ENCODE measurements at regions not wholly inside any gene's neighbourhood (a gene's known extent, or its start where the extent isn't known, plus 50 kb on each side); places are given as distances from the start of the nearest gene placed in this dataset.

DNA sequence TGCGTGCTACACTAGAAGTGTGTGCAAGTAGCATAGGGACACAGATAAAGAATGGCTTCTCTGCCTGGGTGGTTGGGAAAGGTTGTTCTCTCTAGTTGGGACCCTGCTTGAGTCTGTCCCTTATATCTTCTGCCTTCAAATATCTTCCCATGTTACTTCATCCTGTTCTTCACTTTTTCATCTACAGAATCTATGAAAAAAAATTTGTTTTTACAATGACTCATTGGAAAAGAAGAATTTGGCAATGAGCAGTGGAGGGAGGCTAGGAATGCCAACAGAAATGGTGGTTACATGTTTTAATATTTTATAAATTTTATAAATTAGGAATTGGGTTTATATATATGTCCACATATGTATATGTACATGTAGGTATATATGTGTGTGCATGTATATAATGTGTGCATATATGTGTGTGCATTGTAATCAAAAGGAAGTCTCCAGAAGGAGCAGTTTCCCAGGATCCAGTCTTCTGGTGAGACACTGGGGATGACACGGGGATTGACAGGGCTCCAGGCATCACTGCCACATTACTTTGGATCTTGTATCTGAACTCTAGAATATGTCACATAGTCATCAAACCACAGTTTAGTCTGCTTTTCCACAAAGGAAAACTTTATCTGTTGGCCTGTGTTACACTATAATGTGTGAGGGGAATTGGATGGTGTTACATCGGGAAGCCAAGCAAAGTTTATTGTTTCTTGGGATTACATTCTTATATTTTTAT is 75.3 kb upstream of the RIPOR2 start:
- H3K27ac ChIP-seq: no peak overlapping the region
- no peak for DNase-seq (ENCODE audit: low spot score in 2 of 2)
- no peaks in the 10 kb centered on the region for H3K27me3 ChIP-seq

DNA sequence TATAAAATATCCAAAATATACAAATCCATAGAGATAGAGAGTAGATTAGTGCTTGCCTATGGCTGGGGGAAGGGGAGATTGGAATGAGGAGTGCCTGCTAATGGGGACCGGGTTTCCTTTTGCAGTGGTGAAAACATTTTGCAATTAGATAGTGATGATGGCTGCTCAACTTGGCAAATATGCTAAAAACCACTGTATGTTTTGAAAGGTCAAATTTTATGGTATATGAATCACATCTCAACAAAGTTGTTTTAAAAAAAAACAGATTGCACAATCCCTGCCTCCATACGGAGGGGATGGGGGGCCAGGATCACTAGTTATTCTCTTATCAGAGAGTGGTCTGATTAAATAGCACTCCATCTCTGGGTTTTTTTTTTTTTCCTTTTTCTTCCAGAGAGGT is 76.9 kb upstream of the RIPOR2 start:
- Histone ChIP-seq H3K4me1 (peaks cover 52% of the 10 kb centered on the region), H3K36me3 (no peaks in the 10 kb centered on the region), H3K4me3 (no peak overlapping the region), H3K27me3 (no peaks in the 10 kb centered on the region), H3K27ac (no peak overlapping the region), H3K9me3 (no peaks in the 10 kb centered on the region)
- no peak for DNase-seq (ENCODE audit: low spot score in 2 of 2)
- 29% methylated on average over 2 of the region's 2 CpGs for WGBS
- TF ChIP-seq, protein P1, sequence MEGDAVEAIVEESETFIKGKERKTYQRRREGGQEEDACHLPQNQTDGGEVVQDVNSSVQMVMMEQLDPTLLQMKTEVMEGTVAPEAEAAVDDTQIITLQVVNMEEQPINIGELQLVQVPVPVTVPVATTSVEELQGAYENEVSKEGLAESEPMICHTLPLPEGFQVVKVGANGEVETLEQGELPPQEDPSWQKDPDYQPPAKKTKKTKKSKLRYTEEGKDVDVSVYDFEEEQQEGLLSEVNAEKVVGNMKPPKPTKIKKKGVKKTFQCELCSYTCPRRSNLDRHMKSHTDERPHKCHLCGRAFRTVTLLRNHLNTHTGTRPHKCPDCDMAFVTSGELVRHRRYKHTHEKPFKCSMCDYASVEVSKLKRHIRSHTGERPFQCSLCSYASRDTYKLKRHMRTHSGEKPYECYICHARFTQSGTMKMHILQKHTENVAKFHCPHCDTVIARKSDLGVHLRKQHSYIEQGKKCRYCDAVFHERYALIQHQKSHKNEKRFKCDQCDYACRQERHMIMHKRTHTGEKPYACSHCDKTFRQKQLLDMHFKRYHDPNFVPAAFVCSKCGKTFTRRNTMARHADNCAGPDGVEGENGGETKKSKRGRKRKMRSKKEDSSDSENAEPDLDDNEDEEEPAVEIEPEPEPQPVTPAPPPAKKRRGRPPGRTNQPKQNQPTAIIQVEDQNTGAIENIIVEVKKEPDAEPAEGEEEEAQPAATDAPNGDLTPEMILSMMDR (IDR thresholded peaks at IDR 0.05): no peak
- TF ChIP-seq POLR2A (IDR thresholded peaks at IDR 0.05) (no peak), POLR2AphosphoS5 (IDR thresholded peaks at IDR 0.05) (no peak), EP300 (IDR thresholded peaks at IDR 0.05) (no peak)

More for the DNA sequence above, 75.3 kb upstream of the RIPOR2 start:
- no peak for TF ChIP-seq POLR2A (IDR thresholded peaks at IDR 0.05)
- no peak for TF ChIP-seq EP300 (IDR thresholded peaks at IDR 0.05)
- no peak for TF ChIP-seq POLR2AphosphoS5 (IDR thresholded peaks at IDR 0.05)
- TF ChIP-seq, protein P1 (IDR thresholded peaks at IDR 0.05): no peak
- H3K36me3 ChIP-seq: no peaks in the 10 kb centered on the region
- WGBS: 96% methylated on average over 3 of the region's 3 CpGs
- no peaks in the 10 kb centered on the region for H3K9me3 ChIP-seq
- H3K4me1 ChIP-seq: peaks cover 53% of the 10 kb centered on the region
- H3K4me3 ChIP-seq: no peak overlapping the region

DNA sequence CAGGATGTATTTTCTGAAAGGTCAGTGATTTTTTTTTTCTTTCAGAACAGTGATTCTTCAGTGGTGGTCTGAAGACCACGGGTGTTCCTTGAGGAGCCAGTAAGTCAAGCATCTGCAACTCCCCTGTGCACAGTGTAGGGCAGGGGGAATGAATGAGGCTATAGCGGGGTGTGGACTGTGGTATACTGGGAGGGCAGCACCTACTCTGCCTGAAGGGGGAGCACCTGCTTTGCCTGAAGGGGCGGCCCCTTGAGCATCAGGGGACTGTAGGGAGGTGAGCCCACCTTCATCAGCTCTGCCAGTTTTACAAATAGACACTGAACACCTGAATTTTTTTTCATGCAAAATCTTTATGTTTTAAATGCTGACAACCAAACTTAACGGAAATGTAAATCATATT is 77.5 kb upstream of the RIPOR2 start:
- no peak overlapping the region for H3K4me3 ChIP-seq
- no peak overlapping the region for H3K27ac ChIP-seq
- no peaks in the 10 kb centered on the region for H3K9me3 ChIP-seq
- 77% methylated on average over 4 of the region's 4 CpGs for WGBS
- H3K4me1 ChIP-seq: peaks cover 49% of the 10 kb centered on the region
- no peak for TF ChIP-seq EP300 (IDR thresholded peaks at IDR 0.05)
- no peak for TF ChIP-seq POLR2A (IDR thresholded peaks at IDR 0.05)
- TF ChIP-seq, protein P1 (IDR thresholded peaks at IDR 0.05): no peak
- no peak for TF ChIP-seq POLR2AphosphoS5 (IDR thresholded peaks at IDR 0.05)
- H3K27me3 ChIP-seq: no peaks in the 10 kb centered on the region
- H3K36me3 ChIP-seq: no peaks in the 10 kb centered on the region
- DNase-seq (ENCODE audit: low spot score in 2 of 2): no peak

DNA sequence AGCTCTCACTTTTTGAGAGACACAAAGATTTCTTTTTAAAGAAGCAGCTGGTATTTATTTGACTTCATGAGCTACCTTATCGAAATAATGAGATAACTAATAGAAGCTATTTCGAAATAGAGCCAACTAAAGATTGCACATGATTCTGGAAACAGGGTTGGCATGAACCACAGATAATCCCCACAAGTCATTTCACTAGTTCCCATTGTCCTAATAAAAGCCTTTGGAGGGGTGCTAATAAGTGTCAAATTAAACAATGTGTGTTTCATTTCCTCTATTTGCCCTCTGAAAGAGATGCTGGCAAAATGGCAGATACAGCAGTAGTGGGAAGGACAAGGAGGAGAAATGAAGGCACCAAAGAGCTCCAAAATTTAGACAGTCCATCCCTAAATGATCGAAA is 78.6 kb upstream of the RIPOR2 start:
- no peaks in the 10 kb centered on the region for H3K27me3 ChIP-seq
- no peaks in the 10 kb centered on the region for H3K9me3 ChIP-seq
- no peak overlapping the region for H3K4me3 ChIP-seq
- H3K36me3 ChIP-seq: no peaks in the 10 kb centered on the region
- H3K27ac ChIP-seq: peak overlapping the region; percentile 82
- H3K4me1 ChIP-seq: peaks cover 49% of the 10 kb centered on the region
- DNase-seq (ENCODE audit: low spot score in 2 of 2): no peak
- TF ChIP-seq POLR2AphosphoS5 (IDR thresholded peaks at IDR 0.05) (no peak), EP300 (IDR thresholded peaks at IDR 0.05) (no peak), POLR2A (IDR thresholded peaks at IDR 0.05) (no peak)
- TF ChIP-seq, protein P1 (IDR thresholded peaks at IDR 0.05): no peak
- WGBS: 85% methylated on average over 3 of the region's 3 CpGs

DNA sequence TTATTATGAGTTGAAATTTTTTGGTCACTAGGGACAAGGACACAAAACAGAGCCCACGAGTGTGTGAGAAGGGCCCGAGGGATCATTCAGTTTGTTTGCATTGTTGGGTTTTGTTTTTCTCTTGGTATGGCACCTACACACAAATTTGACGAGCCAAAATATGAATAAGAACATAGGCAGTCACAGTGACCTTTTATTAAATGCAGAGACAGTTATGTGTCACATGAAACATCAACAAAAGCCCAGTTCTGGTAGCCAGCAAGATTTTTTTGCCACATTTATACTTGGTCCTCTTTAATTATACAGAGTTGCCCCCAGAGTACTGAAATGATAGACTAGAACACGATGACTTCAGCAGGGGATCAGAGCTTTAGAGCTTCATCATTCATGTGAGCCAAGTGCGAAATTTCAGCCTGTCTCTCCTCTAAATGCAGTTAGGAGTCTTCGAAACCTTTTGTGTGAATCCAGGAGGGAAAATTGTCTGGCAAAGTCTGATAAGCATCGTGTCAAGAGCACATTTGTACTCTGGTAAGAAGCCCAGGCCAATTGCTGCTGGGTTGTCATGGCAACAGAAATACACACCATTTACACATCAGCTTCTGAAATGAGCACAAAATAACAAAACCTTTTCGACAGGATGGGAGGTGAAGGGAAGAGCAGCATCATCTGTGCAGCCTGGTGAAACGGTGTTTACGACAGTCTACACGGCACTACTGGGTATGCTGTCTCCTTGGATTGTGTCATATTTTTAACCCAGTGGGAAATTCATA is 79.2 kb upstream of the RIPOR2 start:
- TF ChIP-seq POLR2AphosphoS5 (IDR thresholded peaks at IDR 0.05) (peak in 1 of 3 donors; percentile 41), EP300 (IDR thresholded peaks at IDR 0.05) (no peak)
- TF ChIP-seq, protein P1 (IDR thresholded peaks at IDR 0.05): no peak
- no peak for DNase-seq (ENCODE audit: low spot score in 2 of 2)
- peaks cover 49% of the 10 kb centered on the region for H3K4me1 ChIP-seq
- no peaks in the 10 kb centered on the region for H3K9me3 ChIP-seq
- no peaks in the 10 kb centered on the region for H3K36me3 ChIP-seq
- peak overlapping the region; percentile 82 for H3K27ac ChIP-seq
- no peak overlapping the region for H3K4me3 ChIP-seq
- 47% methylated on average over 11 of the region's 11 CpGs for WGBS
- H3K27me3 ChIP-seq: no peaks in the 10 kb centered on the region
